T-cell (primary cell): ENCODE measurements at regions not wholly inside any gene's neighbourhood (a gene's known extent, or its start where the extent isn't known, plus 50 kb on each side); places are given as distances from the start of the nearest gene placed in this dataset.

Source experiments
- ATAC-seq, 4 experiments: fragments of 200-7000 bp in 3 of 4; fragments of 150-1000 bp in 1 of 4; cut with Tn5 transposase; replicated peaks in 1 of 4; 1 replicate in 3 of 4; 2 replicates in 1 of 4; pipeline ENCODE4 v1.10.0; 2021; ENCODE audit warnings: moderate library complexity in 3 of 4, mild to moderate bottlenecking in 2 of 4, moderate number of reproducible peaks in 1 of 4
- CTCF ChIA-PET, 2 donors: fragments of 300-600 bp; sonication (Branson Sonifier 250); formaldehyde crosslinking; loops; one replicate each; lab custom pipeline; 2022; ENCODE audit warnings: antibody characterized with exemption in 2 of 2; lab: Charles Lee
- POLR2A ChIA-PET, 2 donors: fragments of 300-600 bp; sonication (Branson Sonifier 250); formaldehyde crosslinking; loops; one replicate each; lab custom pipeline; 2022; ENCODE audit warnings: antibody characterized with exemption in 2 of 2; lab: Charles Lee
- DNase-seq, 35 experiments: peaks; one replicate each; pipeline versions ENCODE4 v3.0.0 to v3.0.0-alpha.2; 2013 to 2023
- H3K27ac ChIP-seq: one replicate; pipeline ENCODE4 v1.5.1; 2013; ENCODE audit warnings: low read length
- H3K27me3 ChIP-seq, 2 experiments: replicated peaks in 1 of 2; 1 replicate in 1 of 2; 2 replicates in 1 of 2; pipeline versions ENCODE4 v1.6.1 to v1.7.0; 2013; ENCODE audit warnings: low read length in 1 of 2, mixed read lengths in 1 of 2; ENCODE audit not compliant: control insufficient read depth in 2 of 2, insufficient read depth in 2 of 2; ENCODE audit errors: extremely low read depth in 1 of 2
- H3K36me3 ChIP-seq, 2 donors: 1 replicate in 1 of 2; 2 replicates in 1 of 2; pipeline versions ENCODE4 v1.6.1 to v1.7.0; 2013; ENCODE audit warnings: low read length in 1 of 2; ENCODE audit not compliant: control insufficient read depth in 2 of 2, insufficient read depth in 1 of 2; ENCODE audit errors: extremely low read depth in 1 of 2
- H3K4me1 ChIP-seq, 2 experiments: 1 replicate in 1 of 2; 2 replicates in 1 of 2; pipeline versions ENCODE4 v1.6.1 to v1.7.0; 2013; ENCODE audit warnings: low read length in 2 of 2, mixed read lengths in 1 of 2; ENCODE audit not compliant: insufficient read depth in 2 of 2, control insufficient read depth in 1 of 2; ENCODE audit errors: extremely low read depth in 1 of 2
- H3K4me3 ChIP-seq, 2 donors: 1 replicate in 1 of 2; 2 replicates in 1 of 2; pipeline versions ENCODE4 v1.5.1 to v1.7.0; 2013; ENCODE audit warnings: mild to moderate bottlenecking in 2 of 2, low read length in 1 of 2, moderate library complexity in 1 of 2; ENCODE audit not compliant: control insufficient read depth in 1 of 2; ENCODE audit errors: extremely low read depth in 1 of 2
- H3K9me3 ChIP-seq: 2 replicates; pipeline ENCODE4 v1.7.0; 2013
- H3K27ac Mint-ChIP-seq, 2 donors: one replicate each; pipeline ENCODE4 v1.8.0; 2020 to 2021; ENCODE audit warnings: mild to moderate bottlenecking in 2 of 2, mixed read lengths in 2 of 2
- H3K27me3 Mint-ChIP-seq, 2 donors: one replicate each; pipeline ENCODE4 v1.8.0; 2021 to 2022; ENCODE audit warnings: mixed read lengths in 2 of 2
- H3K36me3 Mint-ChIP-seq: one replicate; pipeline ENCODE4 v1.8.0; 2021; ENCODE audit warnings: mixed read lengths
- H3K4me1 Mint-ChIP-seq, 3 donors: one replicate each; pipeline ENCODE4 v1.8.0; 2020 to 2022; ENCODE audit warnings: mixed read lengths in 3 of 3, mild to moderate bottlenecking in 1 of 3
- H3K4me3 Mint-ChIP-seq, 3 donors: one replicate each; pipeline ENCODE4 v1.8.0; 2020 to 2022; ENCODE audit warnings: mild to moderate bottlenecking in 3 of 3, mixed read lengths in 3 of 3, moderate library complexity in 3 of 3
- H3K9me3 Mint-ChIP-seq, 3 donors: one replicate each; pipeline ENCODE4 v1.8.0; 2020 to 2022; ENCODE audit warnings: mixed read lengths in 3 of 3
- WGBS: methylation state at CpG from one replicate; pipeline ENCODE4 v1.1.5; 2013; ENCODE audit warnings: missing lambda C conversion rate; ENCODE audit not compliant: insufficient coverage; 5-methylcytosine and 5-hydroxymethylcytosine counted together

- Mint-ChIP-seq H3K27ac (no peak overlapping the region), H3K4me1 (no peaks in the 10 kb centered on the region), H3K36me3 (no peaks in the 10 kb centered on the region), H3K9me3 (peaks cover 0 to 4% (median 0%) of the 10 kb centered on the region in 3 donors), H3K4me3 (no peak overlapping the region), H3K27me3 (no peaks in the 10 kb centered on the region)
- Histone ChIP-seq H3K9me3 (no peaks in the 10 kb centered on the region), H3K27ac (no peak overlapping the region), H3K4me3 (no peak overlapping the region), H3K4me1 (no peaks in the 10 kb centered on the region), H3K27me3 (no peaks in the 10 kb centered on the region), H3K36me3 (no peaks in the 10 kb centered on the region)
- DNase-seq (no peak), ATAC-seq (no peak)
- ChIA-PET POLR2A (no interaction called here), CTCF (no interaction called here)
These were observed 273.7 kb upstream of the CTSO start for GRCh38 chr4:156227321-156227720.

GRCh38 chr4:156223985-156224384, 270.3 kb upstream of the CTSO start:
- no CpG with 5 or more reads among the region's 2 CpGs for WGBS
- Histone ChIP-seq H3K9me3 (no peaks in the 10 kb centered on the region), H3K4me1 (no peaks in the 10 kb centered on the region), H3K4me3 (no peak overlapping the region), H3K27ac (no peak overlapping the region), H3K27me3 (no peaks in the 10 kb centered on the region), H3K36me3 (no peaks in the 10 kb centered on the region)
- ATAC-seq (no peak), DNase-seq (no peak)
- Mint-ChIP-seq H3K27ac (no peak overlapping the region), H3K4me1 (no peaks in the 10 kb centered on the region), H3K9me3 (peaks cover 4 to 5% (median 5%) of the 10 kb centered on the region in 3 donors), H3K4me3 (no peak overlapping the region), H3K36me3 (no peaks in the 10 kb centered on the region), H3K27me3 (no peaks in the 10 kb centered on the region)
- ChIA-PET CTCF (interaction anchor here in 1 of 2 donors (0.6 kb wide), 1 partner anchor 20 kb away, joined by 5 read pairs; no protein-coding TSS in a partner anchor), POLR2A (no interaction called here)

GRCh38 chr4:156217236-156217635, 263.6 kb upstream of the CTSO start:
- H3K4me3 Mint-ChIP-seq = no peak overlapping the region
- ATAC-seq (no peak), DNase-seq (no peak)
- no peaks in the 10 kb centered on the region for H3K36me3 ChIP-seq
- H3K27me3 Mint-ChIP-seq = no peaks in the 10 kb centered on the region
- WGBS = no CpG with 5 or more reads among the region's 1 CpG
- H3K4me3 ChIP-seq = no peak overlapping the region
- ChIA-PET POLR2A (no interaction called here), CTCF (no interaction called here)
- H3K27ac Mint-ChIP-seq = no peak overlapping the region
- H3K27me3 ChIP-seq = no peaks in the 10 kb centered on the region
- no peaks in the 10 kb centered on the region for H3K36me3 Mint-ChIP-seq
- H3K9me3 Mint-ChIP-seq = peaks cover 5 to 16% (median 10%) of the 10 kb centered on the region in 3 donors
- no peak overlapping the region for H3K27ac ChIP-seq
- no peaks in the 10 kb centered on the region for H3K4me1 Mint-ChIP-seq
- H3K9me3 ChIP-seq = no peaks in the 10 kb centered on the region
- no peaks in the 10 kb centered on the region for H3K4me1 ChIP-seq

GRCh38 chr4:156201050-156201449, 247.4 kb upstream of the CTSO start:
- Histone ChIP-seq H3K27me3 (no peaks in the 10 kb centered on the region), H3K27ac (no peak overlapping the region), H3K9me3 (no peaks in the 10 kb centered on the region), H3K36me3 (no peaks in the 10 kb centered on the region), H3K4me1 (no peaks in the 10 kb centered on the region), H3K4me3 (no peak overlapping the region)
- Mint-ChIP-seq H3K27me3 (no peaks in the 10 kb centered on the region), H3K27ac (no peak overlapping the region), H3K36me3 (no peaks in the 10 kb centered on the region), H3K9me3 (peaks cover 0 to 7% (median 0%) of the 10 kb centered on the region in 3 donors), H3K4me3 (no peak overlapping the region), H3K4me1 (no peaks in the 10 kb centered on the region)
- POLR2A ChIA-PET = no interaction called here
- CTCF ChIA-PET = no interaction called here
- DNase-seq (no peak), ATAC-seq (no peak)

GRCh38 chr4:156198511-156198910, 244.8 kb upstream of the CTSO start:
- H3K27ac Mint-ChIP-seq = no peak overlapping the region
- 88% methylated on average over 13 of the region's 15 CpGs for WGBS
- H3K9me3 ChIP-seq = no peaks in the 10 kb centered on the region
- no peaks in the 10 kb centered on the region for H3K4me1 ChIP-seq
- H3K27me3 Mint-ChIP-seq = no peaks in the 10 kb centered on the region
- H3K36me3 ChIP-seq = no peaks in the 10 kb centered on the region
- POLR2A ChIA-PET = no interaction called here
- no peak overlapping the region for H3K4me3 Mint-ChIP-seq
- H3K4me1 Mint-ChIP-seq = no peaks in the 10 kb centered on the region
- CTCF ChIA-PET = no interaction called here
- no peaks in the 10 kb centered on the region for H3K36me3 Mint-ChIP-seq
- no peak overlapping the region for H3K4me3 ChIP-seq
- no peaks in the 10 kb centered on the region for H3K27me3 ChIP-seq
- no peak for DNase-seq
- no peak overlapping the region for H3K27ac ChIP-seq
- ATAC-seq = no peak
- peaks cover 0 to 7% (median 0%) of the 10 kb centered on the region in 3 donors for H3K9me3 Mint-ChIP-seq

- Histone ChIP-seq H3K36me3 (no peaks in the 10 kb centered on the region), H3K4me1 (no peaks in the 10 kb centered on the region), H3K9me3 (no peaks in the 10 kb centered on the region), H3K27me3 (no peaks in the 10 kb centered on the region), H3K27ac (no peak overlapping the region), H3K4me3 (no peak overlapping the region)
- DNase-seq (no peak), ATAC-seq (no peak)
- ChIA-PET CTCF (interaction anchor here in 1 of 2 donors (0.8 kb wide), 1 partner anchor 891 kb away, joined by 3 read pairs; no protein-coding TSS in a partner anchor), POLR2A (no interaction called here)
- H3K27me3 Mint-ChIP-seq = no peaks in the 10 kb centered on the region
- H3K4me1 Mint-ChIP-seq = no peaks in the 10 kb centered on the region
- H3K9me3 Mint-ChIP-seq = no peaks in the 10 kb centered on the region
- WGBS = 78% methylated on average over 3 of the region's 8 CpGs
- H3K27ac Mint-ChIP-seq = no peak overlapping the region
- H3K4me3 Mint-ChIP-seq = no peak overlapping the region
- no peaks in the 10 kb centered on the region for H3K36me3 Mint-ChIP-seq
These were observed 243.6 kb upstream of the CTSO start for GRCh38 chr4:156197216-156197615.

- no peak for ATAC-seq
These were observed 243.1 kb upstream of the CTSO start for GRCh38 chr4:156196722-156197121.

More at GRCh38 chr4:156196722-156197121, 243.1 kb upstream of the CTSO start:
- Mint-ChIP-seq H3K27ac (no peak overlapping the region), H3K4me3 (no peak overlapping the region), H3K9me3 (no peaks in the 10 kb centered on the region), H3K36me3 (no peaks in the 10 kb centered on the region), H3K27me3 (no peaks in the 10 kb centered on the region), H3K4me1 (no peaks in the 10 kb centered on the region)
- DNase-seq = no peak
- CTCF ChIA-PET = no interaction called here
- Histone ChIP-seq H3K36me3 (no peaks in the 10 kb centered on the region), H3K27me3 (no peaks in the 10 kb centered on the region), H3K27ac (no peak overlapping the region), H3K4me3 (no peak overlapping the region), H3K9me3 (no peaks in the 10 kb centered on the region), H3K4me1 (no peaks in the 10 kb centered on the region)
- POLR2A ChIA-PET = no interaction called here
- WGBS = 79% methylated on average over 7 of the region's 7 CpGs
